GM13977 (cell line): ENCODE measurements at regions not wholly inside any gene's neighbourhood (a gene's known extent, or its start where the extent isn't known, plus 50 kb on each side); places are given as distances from the start of the nearest gene placed in this dataset.

Source experiments
- DNase-seq: peaks from one replicate; pipeline ENCODE4 v3.0.0; 2012; ENCODE audit warnings: low spot score
- CTCF ChIP-seq: IDR thresholded peaks from 2 replicates; pipeline ENCODE4 v1.5.1; 2012; ENCODE audit warnings: mild to moderate bottlenecking, control low read depth; ENCODE audit not compliant: insufficient read depth; ENCODE audit errors: extremely low read depth, missing control alignments
- in situ Hi-C: fragments of 300-500 bp; cut with MboI; formaldehyde crosslinking; loops from one replicate; pipeline ENCODE4 v1.12.0; 2022; ENCODE audit warnings: low sequenced_read_pairs, low pct_unique_long_range_greater_than_20kb, mixed read lengths, inconsistent platforms; ENCODE audit not compliant: unreplicated experiment

GRCh38 chr4:126230269-126230668 is 915.5 kb downstream of the FAT4 start:
- TF ChIP-seq CTCF, result no peak
- in situ Hi-C loops, result no loop called here
- DNase-seq, result no peak

- no peak for TF ChIP-seq CTCF
- in situ Hi-C loops, result no loop called here
- no peak for DNase-seq
Observed at GRCh38 chr4:126233483-126233882, 918.7 kb downstream of the FAT4 start.

GRCh38 chr4:126238013-126238412 is 923.3 kb downstream of the FAT4 start:
- no peak for DNase-seq
- in situ Hi-C loops, result no loop called here
- no peak for TF ChIP-seq CTCF

- DNase-seq, result no peak
- no peak for TF ChIP-seq CTCF
- in situ Hi-C loops, result no loop called here
Observed at GRCh38 chr4:126241634-126242033, 926.9 kb downstream of the FAT4 start.

- no peak for DNase-seq
- TF ChIP-seq CTCF, result no peak
- in situ Hi-C loops, result no loop called here
Observed at GRCh38 chr4:126242679-126243390, 928.1 kb downstream of the FAT4 start.

- no peak for DNase-seq
- in situ Hi-C loops, result no loop called here
- TF ChIP-seq CTCF, result no peak
Observed at GRCh38 chr4:126247409-126247808, 932.7 kb downstream of the FAT4 start.

GRCh38 chr4:126250006-126250405 is 935.3 kb downstream of the FAT4 start:
- TF ChIP-seq CTCF, result no peak
- DNase-seq, result no peak
- in situ Hi-C loops, result no loop called here
